ENCODE measurements at regions not wholly inside any gene's neighbourhood (a gene's known extent, or its start where the extent isn't known, plus 50 kb on each side); places are given as distances from the start of the nearest gene placed in this dataset.

DNA sequence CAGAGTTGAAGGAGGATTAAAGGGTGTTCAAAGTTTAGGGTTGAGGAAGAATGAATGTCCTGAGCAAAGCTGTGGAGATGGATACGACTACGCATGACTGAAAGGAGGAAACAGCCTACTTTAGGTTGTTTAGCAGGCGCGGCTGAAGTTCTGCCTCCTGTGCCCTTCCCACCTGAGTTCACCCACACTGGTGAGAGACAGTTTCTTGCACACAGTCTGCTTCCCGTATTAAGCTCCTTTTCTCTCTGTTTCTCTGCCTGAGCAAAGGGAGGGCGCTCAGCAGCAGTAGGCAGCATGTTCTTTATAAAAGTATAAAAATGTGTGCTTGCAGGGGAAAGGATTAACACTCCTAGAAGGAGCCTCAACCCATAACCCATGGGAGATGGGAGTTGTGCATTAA, 224.0 kb upstream of the SMARCA2 start:
- CTCF ChIA-PET: no interaction called here
- POLR2A ChIA-PET: no interaction called here

DNA sequence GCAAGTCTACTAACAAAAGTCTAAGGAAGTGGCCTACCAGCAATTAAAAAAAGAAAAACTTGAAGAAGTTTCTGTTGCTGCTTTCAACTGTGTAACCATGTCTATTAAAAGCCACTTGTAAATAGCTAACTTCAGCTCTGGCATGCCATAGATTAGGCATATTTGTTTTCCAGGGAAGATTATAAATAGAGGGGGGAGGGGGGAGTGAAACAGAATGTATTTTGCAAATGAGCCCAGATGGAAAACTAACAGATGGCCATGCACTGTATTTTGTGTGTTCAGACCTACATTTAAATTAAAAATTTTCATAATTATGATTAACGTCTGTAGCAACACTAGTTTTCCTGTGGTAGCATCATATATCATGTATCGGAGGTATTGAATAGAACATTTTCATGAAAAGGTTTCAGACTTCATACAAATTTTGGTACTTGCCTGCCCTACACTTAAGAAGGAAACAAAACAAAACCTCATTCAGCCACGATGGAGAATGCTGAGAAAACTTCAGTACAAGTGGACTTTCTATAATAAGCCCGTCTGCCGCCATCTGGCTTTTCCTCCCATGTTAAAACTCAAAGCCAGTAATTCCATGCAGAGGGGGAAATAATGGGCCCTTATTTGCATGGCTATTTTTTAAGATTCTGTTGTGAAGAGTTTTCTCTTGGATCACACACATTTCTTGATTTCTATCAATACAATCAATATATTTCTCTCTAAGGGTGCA, 220.4 kb upstream of the SMARCA2 start:
- Mint-ChIP-seq H3K36me3 (ENCODE audit: low read depth) (no peaks in the 10 kb centered on the region), H3K27me3 (peaks cover 5% of the 10 kb centered on the region), H3K27ac (no peak overlapping the region), H3K4me3 (no peak overlapping the region), H3K9me3 (no peaks in the 10 kb centered on the region), H3K4me1 (ENCODE audit: low read depth) (no peaks in the 10 kb centered on the region)
- intact Hi-C loops (cut with DNase I, micrococcal nuclease): no loop called here
- DNase-seq (no peak), ATAC-seq (ENCODE audit: poor library complexity) (no peak)
- H3K4me3 ChIP-seq (ENCODE audit: low read length): no peak overlapping the region
- H3K9me3 ChIP-seq (ENCODE audit: control insufficient read depth in 1 of 2, insufficient read depth in 1 of 2, low read length in 2 of 2): no peaks in the 10 kb centered on the region
- no peaks in the 10 kb centered on the region for H3K36me3 ChIP-seq (ENCODE audit: insufficient read depth, low read length)
- no peaks in the 10 kb centered on the region for H3K4me1 ChIP-seq (ENCODE audit: insufficient read depth, low read length)
- no peak overlapping the region for H3K27ac ChIP-seq (ENCODE audit: low read depth in 1 of 2, low read length in 2 of 2)
- TF ChIP-seq, protein P1, sequence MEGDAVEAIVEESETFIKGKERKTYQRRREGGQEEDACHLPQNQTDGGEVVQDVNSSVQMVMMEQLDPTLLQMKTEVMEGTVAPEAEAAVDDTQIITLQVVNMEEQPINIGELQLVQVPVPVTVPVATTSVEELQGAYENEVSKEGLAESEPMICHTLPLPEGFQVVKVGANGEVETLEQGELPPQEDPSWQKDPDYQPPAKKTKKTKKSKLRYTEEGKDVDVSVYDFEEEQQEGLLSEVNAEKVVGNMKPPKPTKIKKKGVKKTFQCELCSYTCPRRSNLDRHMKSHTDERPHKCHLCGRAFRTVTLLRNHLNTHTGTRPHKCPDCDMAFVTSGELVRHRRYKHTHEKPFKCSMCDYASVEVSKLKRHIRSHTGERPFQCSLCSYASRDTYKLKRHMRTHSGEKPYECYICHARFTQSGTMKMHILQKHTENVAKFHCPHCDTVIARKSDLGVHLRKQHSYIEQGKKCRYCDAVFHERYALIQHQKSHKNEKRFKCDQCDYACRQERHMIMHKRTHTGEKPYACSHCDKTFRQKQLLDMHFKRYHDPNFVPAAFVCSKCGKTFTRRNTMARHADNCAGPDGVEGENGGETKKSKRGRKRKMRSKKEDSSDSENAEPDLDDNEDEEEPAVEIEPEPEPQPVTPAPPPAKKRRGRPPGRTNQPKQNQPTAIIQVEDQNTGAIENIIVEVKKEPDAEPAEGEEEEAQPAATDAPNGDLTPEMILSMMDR (IDR thresholded peaks at IDR 0.05): no peak
- H3K27me3 ChIP-seq (ENCODE audit: control insufficient read depth in 1 of 2, insufficient read depth in 2 of 2, low read length in 2 of 2): no peaks in the 10 kb centered on the region
- ChIA-PET CTCF (no interaction called here), POLR2A (no interaction called here)

More for the DNA sequence above, 224.0 kb upstream of the SMARCA2 start:
- Histone ChIP-seq H3K4me3 (ENCODE audit: low read length) (no peak overlapping the region), H3K4me1 (ENCODE audit: insufficient read depth, low read length) (no peaks in the 10 kb centered on the region), H3K27ac (ENCODE audit: low read depth in 1 of 2, low read length in 2 of 2) (no peak overlapping the region), H3K27me3 (ENCODE audit: control insufficient read depth in 1 of 2, insufficient read depth in 2 of 2, low read length in 2 of 2) (no peaks in the 10 kb centered on the region), H3K9me3 (ENCODE audit: control insufficient read depth in 1 of 2, insufficient read depth in 1 of 2, low read length in 2 of 2) (no peaks in the 10 kb centered on the region), H3K36me3 (ENCODE audit: insufficient read depth, low read length) (no peaks in the 10 kb centered on the region)
- no peaks in the 10 kb centered on the region for H3K9me3 Mint-ChIP-seq
- ATAC-seq (ENCODE audit: poor library complexity) (no peak), DNase-seq (no peak)
- no peak overlapping the region for H3K27ac Mint-ChIP-seq
- peaks cover 9% of the 10 kb centered on the region for H3K27me3 Mint-ChIP-seq
- TF ChIP-seq, protein P1 (IDR thresholded peaks at IDR 0.05): no peak
- intact Hi-C loops (cut with DNase I, micrococcal nuclease): no loop called here
- H3K36me3 Mint-ChIP-seq (ENCODE audit: low read depth): no peaks in the 10 kb centered on the region
- H3K4me1 Mint-ChIP-seq (ENCODE audit: low read depth): no peaks in the 10 kb centered on the region
- H3K4me3 Mint-ChIP-seq: no peak overlapping the region

DNA sequence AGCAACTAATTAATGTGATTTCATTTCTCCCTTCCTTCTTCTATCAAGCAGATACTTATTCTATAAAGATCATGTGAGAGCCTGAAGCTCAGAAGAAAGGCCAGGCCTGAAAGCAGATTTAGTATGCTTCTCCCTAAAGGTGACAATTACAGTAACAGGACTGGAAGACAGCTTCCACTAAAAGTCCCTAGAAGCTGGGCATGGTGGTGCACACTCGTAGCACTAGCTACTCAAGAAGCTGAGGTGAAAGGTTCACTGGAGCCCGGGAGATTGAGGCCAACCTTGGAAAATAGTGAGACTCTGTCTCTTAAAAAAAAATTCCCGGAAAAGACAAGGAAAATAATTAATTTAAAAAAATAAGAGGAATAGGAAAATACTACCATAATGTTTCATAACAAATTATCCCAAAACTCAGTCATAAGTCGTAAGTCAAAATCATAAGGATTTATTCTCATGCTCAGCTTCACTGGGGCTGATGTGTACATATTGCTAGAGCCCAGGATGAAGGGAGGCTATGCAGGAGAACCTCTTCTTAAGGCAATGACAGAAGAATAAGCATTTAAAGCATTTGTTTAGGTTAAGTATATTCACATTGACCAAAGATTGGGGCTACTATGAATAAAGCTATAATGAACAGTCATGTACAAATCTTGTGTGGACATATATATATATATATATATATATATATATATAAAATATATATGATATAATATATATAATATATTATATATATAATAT, 210.8 kb upstream of the SMARCA2 start:
- intact Hi-C loops (cut with DNase I, micrococcal nuclease): no loop called here
- no peak for DNase-seq

More for the DNA sequence above, 210.8 kb upstream of the SMARCA2 start:
- Mint-ChIP-seq H3K4me1 (ENCODE audit: low read depth) (no peaks in the 10 kb centered on the region), H3K27me3 (no peaks in the 10 kb centered on the region), H3K36me3 (ENCODE audit: low read depth) (no peaks in the 10 kb centered on the region), H3K4me3 (no peak overlapping the region), H3K9me3 (no peaks in the 10 kb centered on the region), H3K27ac (no peak overlapping the region)
- Histone ChIP-seq H3K27me3 (ENCODE audit: control insufficient read depth in 1 of 2, insufficient read depth in 2 of 2, low read length in 2 of 2) (no peaks in the 10 kb centered on the region), H3K36me3 (ENCODE audit: insufficient read depth, low read length) (no peaks in the 10 kb centered on the region), H3K4me1 (ENCODE audit: insufficient read depth, low read length) (no peaks in the 10 kb centered on the region), H3K27ac (ENCODE audit: low read depth in 1 of 2, low read length in 2 of 2) (no peak overlapping the region), H3K4me3 (ENCODE audit: low read length) (no peak overlapping the region), H3K9me3 (ENCODE audit: control insufficient read depth in 1 of 2, insufficient read depth in 1 of 2, low read length in 2 of 2) (no peaks in the 10 kb centered on the region)
- ChIA-PET POLR2A (no interaction called here), CTCF (no interaction called here)
- TF ChIP-seq, protein P1 (IDR thresholded peaks at IDR 0.05): no peak
- no peak for ATAC-seq (ENCODE audit: poor library complexity)
